Stimulated activated CD4-positive, alpha-beta T cell treated with anti-CD3 and anti-CD28 coated beads, Interleukin-2, amount 100 ng/mL, for 4 hours (primary cell): ENCODE measurements at regions not wholly inside any gene's neighbourhood (a gene's known extent, or its start where the extent isn't known, plus 50 kb on each side); places are given as distances from the start of the nearest gene placed in this dataset.

Experiments
- DNase-seq: peaks from one replicate; pipeline ENCODE4 v3.0.0-alpha.2; 2020; ENCODE audit warnings: low read depth

DNA sequence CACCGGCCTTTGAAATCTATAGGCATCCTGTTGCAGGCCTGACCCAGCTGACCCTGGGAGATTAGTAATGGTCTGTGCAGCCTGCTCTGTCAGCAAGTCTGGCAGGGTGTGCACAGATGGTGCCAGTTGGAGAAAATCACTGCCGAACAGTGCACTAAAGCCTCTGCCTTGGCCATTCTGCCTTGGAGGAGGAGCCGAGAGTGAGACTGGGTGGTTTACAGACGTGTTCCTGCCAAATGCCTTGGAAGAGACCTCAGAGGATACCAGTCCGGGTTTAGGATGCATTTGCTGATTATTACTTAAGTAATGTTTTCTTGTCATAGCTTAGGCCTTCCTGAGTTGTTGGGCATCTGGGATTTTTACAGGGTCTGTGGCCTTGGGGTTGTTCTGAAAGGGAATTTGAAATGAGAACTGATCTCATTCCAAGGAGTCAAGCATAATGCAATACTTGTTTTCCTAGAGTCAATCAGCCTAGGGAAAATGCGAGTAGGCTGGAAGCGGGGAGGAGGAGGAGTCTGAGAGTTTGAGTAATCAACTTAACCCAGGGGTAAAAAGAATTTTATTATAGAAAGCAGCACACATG lies 292.1 kb downstream of the SOX4 start:
- no peak for DNase-seq

- DNase-seq = no peak
These were observed 293.1 kb downstream of the SOX4 start for GRCh38 chr6:21886542-21887151.

DNA sequence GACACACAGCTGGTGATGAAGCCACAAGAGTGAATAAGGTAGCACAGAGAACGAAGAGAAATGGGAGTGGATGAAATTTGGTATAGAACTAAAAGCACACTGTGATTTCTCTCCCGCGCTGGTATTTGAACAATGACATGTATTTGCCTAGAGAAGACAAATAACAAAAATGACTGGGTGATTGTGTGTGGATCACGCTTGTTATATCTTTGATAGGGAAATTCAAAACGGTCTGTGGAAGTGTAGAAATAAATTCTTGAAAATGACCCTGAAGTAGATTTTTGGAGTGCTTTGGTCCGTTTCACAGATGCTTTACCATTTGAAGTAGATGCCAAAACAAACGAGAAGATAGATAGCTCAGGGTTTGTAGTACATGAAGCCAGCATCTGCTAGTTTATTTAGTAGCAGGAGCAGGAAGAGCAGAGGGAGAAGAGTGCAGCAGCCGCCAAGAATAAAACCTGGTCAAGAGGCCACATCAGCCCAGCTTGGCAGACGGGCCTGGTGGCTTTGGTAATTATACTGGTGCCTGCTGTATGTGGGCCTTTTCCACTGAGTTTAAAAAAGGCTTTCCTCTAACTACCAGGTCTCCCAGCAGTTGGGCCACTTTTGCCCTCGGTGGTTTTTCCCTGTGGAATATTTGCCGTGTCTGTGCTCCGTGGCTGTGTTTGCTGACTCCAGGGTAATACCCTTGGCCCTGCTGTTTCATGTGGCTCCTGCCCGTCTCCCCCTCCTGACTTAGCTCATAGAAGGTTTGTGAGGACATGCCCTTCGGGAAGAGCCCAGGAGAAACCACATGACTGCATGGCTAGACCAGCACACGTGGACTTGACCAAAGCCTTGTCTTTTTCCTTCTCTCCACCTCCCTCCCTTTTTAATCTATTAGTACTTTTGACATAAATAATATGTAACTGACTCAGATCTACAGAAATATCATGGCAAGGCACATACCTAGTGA lies 294.0 kb downstream of the SOX4 start:
- DNase-seq = no peak

- no peak for DNase-seq
These were observed 297.5 kb downstream of the SOX4 start for GRCh38 chr6:21891080-21891479.

GRCh38 chr6:21893793-21894192 lies 300.2 kb downstream of the SOX4 start:
- no peak for DNase-seq

- no peak for DNase-seq
These were observed 302.0 kb downstream of the SOX4 start for GRCh38 chr6:21895555-21895954.

GRCh38 chr6:21898107-21898796 lies 304.7 kb downstream of the SOX4 start:
- no peak for DNase-seq

DNA sequence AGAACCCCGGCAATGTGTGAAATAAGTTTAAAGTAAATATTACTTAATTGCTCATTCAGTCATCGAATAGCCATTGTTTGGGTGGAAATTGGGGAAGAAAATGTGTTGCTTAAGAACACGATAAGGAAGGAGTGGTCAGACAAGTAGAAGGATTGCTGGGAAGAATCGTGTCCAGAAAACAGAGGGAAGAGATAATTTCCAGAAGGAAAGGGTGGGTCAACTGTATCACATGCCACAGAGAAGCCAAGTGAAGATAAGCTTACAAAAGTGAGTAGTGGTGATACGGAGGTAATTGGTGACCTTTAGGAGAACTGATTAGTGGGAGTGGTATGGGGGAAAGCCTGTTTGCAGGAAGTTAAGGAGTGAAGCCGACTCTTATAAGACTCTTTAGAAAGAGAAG lies 306.2 kb downstream of the SOX4 start:
- no peak for DNase-seq

DNA sequence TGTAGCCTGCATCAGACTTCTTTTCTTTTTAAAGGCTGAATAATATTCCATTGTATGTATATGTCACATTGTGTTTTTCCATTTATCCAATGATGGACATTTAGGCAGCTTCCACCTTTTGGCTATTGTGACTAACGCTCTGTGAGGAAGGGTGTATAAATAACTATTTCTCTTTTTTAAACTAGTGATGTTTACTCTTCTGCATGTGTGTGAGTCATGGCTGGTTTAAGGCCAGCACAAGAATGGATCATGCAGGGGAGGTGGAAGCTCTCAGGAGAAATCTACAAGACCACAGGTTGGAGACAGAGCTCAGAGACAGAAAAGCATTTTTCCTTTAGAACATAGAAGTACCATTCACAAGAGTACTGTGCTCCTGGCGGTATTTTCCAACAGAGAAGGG lies 307.2 kb downstream of the SOX4 start:
- no peak for DNase-seq

DNA sequence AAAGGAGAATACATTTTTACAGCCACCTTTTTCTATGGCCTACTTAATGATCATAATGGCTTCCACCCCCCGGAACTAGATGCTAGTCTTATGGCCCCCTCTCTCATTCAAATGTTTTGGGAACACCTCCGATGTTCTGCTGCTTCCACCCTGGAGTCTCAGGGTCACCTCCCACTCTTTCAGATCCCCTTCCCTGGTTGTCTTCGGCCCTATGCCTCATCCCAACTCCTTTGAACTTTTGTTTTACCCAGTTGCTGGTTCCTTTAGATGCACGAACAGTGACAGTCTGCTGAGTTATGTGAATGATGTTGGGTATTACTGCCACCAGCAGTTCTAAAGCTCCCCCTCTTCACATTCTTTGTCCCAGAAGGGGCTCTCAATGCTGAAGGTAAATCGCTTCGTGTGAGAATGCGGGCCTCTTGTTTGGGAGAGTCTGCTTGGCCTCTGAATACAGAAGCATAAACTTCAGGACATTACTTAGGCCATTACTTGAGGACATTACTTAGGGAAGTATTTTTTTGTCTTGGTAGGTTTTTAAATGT lies 309.1 kb downstream of the SOX4 start:
- no peak for DNase-seq

GRCh38 chr6:21905531-21905930 lies 312.0 kb downstream of the SOX4 start:
- DNase-seq = no peak

GRCh38 chr6:21906826-21907225 lies 313.3 kb downstream of the SOX4 start:
- DNase-seq = no peak

DNA sequence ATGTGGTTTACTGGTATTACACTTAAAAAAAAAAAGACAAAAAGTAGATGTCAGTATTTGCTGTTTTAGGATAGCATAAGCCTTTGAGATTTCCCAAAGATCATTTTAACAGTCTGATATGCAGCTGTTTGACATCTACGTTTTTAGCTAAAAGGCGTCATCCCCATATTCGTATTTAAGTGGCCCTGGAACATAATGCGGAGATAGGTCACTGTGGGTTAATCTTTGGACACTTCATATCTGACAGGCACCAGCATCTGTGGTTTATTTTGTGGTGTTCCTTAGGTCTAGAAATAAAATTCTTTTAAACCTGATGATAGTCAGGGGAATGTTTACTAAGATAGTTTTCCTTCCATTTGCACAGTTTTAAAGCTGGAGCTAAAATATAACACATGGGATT lies 313.7 kb downstream of the SOX4 start:
- no peak for DNase-seq

DNA sequence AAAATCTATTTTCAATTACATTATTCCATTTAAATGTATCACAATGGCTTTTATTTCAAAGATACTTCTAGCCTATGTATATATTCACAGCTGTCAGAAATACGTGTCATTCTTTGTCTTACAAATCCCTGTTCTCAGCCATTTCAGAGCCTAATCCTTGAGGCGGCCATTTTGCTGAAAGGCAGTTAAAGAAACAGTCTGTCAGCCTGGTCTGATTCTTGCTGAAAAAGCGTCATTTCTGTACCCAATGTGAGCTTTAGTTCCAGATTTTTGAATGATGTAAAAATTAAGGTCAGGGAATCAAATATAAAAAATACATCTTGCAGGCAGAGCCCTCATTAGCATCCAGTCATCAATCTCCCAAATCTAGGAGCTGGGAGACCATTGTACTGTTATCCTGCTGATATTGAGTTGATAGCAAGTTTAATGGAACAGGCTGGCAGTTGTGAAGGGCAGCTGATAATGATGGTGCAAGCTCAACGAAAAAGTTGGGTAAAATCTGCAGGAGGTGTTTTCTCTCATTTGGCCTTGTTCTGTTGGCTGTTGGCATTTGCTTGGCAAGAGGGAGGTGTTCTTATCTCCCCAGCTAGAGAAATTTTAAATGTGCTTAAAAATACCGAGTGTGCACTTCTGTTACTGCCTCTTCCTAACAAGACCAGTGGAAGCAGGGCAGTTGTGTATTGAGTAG lies 314.8 kb downstream of the SOX4 start:
- DNase-seq = no peak

GRCh38 chr6:21909321-21909720 lies 315.8 kb downstream of the SOX4 start:
- no peak for DNase-seq

- no peak for DNase-seq
These were observed 317.7 kb downstream of the SOX4 start for GRCh38 chr6:21911208-21911607.

GRCh38 chr6:21912151-21912832 lies 318.7 kb downstream of the SOX4 start:
- no peak for DNase-seq

DNA sequence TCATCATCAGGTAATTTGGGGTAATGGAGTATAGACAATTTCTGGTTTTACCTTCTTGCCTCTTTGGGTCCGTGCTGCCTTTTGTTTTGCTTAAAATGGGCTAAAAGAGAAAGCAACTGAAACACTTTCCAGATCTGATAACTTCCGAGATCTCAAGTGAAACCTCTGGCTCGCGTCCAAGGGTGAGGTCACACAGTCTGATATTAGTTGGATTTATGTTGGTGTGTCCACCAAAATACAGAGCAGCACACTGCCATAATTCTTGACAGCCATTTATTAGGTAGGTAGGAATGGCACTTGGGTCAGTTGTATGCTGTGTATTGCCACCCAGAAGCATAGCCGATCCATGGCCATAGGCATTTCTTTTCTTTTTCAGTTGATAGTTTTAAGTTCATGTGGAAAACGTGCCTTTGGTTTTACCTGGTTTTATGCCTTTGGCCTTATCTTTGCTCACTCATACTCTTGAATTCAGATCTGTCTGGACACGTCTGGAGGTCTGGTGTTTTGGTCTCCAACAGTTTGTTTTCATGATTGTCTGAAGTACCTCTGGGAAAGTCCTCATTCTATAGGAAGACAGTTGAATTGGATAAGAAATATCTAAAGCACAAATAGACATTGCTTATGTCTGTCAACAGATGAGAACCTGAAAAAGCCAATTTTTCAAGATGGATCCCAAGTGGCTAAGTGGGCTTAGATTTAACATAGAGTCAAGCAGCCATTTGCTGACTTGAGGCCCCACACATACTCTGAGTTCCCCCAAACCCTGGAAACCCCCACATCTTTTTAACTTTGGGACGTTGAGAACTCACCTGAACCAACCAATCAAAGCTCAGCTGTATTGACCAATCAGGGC lies 320.8 kb downstream of the SOX4 start:
- peak; percentile 39 for DNase-seq

DNA sequence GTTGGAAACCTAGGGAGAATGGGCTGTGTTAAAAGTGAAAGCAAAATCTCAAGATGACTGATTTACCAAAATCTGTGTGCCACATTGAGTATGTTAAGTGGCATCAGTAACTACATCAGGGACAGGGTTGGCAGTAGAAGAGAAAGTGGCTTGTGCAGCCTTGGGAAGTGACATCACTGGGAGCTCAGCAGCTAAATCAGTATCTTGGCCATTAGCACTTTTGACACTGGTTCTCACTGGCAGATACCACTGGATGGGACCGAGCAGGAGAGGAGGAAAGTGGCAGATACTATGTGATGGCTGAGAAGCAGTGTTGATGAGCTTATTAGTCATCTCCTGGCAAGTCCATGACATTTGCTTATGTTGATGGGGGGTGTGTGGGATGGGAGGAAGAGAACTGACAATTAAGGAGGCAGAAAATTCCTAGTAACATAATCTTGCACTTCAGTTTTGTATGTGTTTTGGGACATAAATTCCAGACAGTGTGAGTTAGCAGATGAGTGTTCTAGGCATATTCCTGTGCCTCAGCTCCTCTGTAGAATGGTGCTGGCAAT lies 322.2 kb downstream of the SOX4 start:
- no peak for DNase-seq

- no peak for DNase-seq
These were observed 324.5 kb downstream of the SOX4 start for GRCh38 chr6:21918041-21918440.
